Neutrophil (primary cell): ENCODE measurements at regions not wholly inside any gene's neighbourhood (a gene's known extent, or its start where the extent isn't known, plus 50 kb on each side); places are given as distances from the start of the nearest gene placed in this dataset.

Experiments used
- H3K27ac ChIP-seq: fragments of 200-600 bp; sonication (generic); 2 replicates; pipeline ENCODE4 v1.5.1; 2016; ENCODE audit warnings: mild to moderate bottlenecking, moderate library complexity
- H3K27me3 ChIP-seq: fragments of 200-600 bp; sonication (generic); 2 replicates; pipeline ENCODE4 v1.6.0; 2016; ENCODE audit warnings: mild to moderate bottlenecking
- H3K36me3 ChIP-seq: fragments of 200-600 bp; sonication (generic); 2 replicates; pipeline ENCODE4 v1.5.1; 2017
- H3K4me1 ChIP-seq, 2 experiments: fragments of 200-600 bp in 1 of 2; sonication (generic) in 1 of 2; 1 replicate in 1 of 2; 2 replicates in 1 of 2; pipeline versions ENCODE4 v1.5.1 to v1.6.1; 2013 to 2016; ENCODE audit warnings: low read depth in 1 of 2, low read length in 1 of 2, mild to moderate bottlenecking in 1 of 2, moderate library complexity in 1 of 2; ENCODE audit not compliant: control insufficient read depth in 1 of 2, insufficient read depth in 1 of 2
- H3K4me3 ChIP-seq, 2 experiments: fragments of 200-600 bp in 1 of 2; sonication (generic) in 1 of 2; 1 replicate in 1 of 2; 2 replicates in 1 of 2; pipeline ENCODE4 v1.5.1; 2013 to 2016; ENCODE audit warnings: low read depth in 1 of 2, low read length in 1 of 2, mild to moderate bottlenecking in 1 of 2, moderate library complexity in 1 of 2
- H3K9me3 ChIP-seq: fragments of 200-600 bp; sonication (generic); 2 replicates; pipeline ENCODE4 v1.5.1; 2016
- CTCF ChIP-seq: fragments of 200-600 bp; sonication (generic); IDR thresholded peaks from 2 replicates; pipeline ENCODE4 v1.5.1; 2016; ENCODE audit warnings: antibody characterized with exemption

- Histone ChIP-seq H3K36me3 (no peaks in the 10 kb centered on the region), H3K9me3 (no peaks in the 10 kb centered on the region), H3K4me3 (no peak overlapping the region), H3K27me3 (no peaks in the 10 kb centered on the region), H3K4me1 (no peaks in the 10 kb centered on the region), H3K27ac (no peak overlapping the region)
- no peak for TF ChIP-seq CTCF
Observed at GRCh38 chr2:38491436-38491835, 111.3 kb downstream of the HNRNPLL start.

GRCh38 chr2:38489846-38490245, 112.8 kb upstream of the ATL2 start:
- Histone ChIP-seq H3K27me3 (no peaks in the 10 kb centered on the region), H3K27ac (no peak overlapping the region), H3K4me1 (no peaks in the 10 kb centered on the region), H3K36me3 (no peaks in the 10 kb centered on the region), H3K9me3 (no peaks in the 10 kb centered on the region), H3K4me3 (no peak overlapping the region)
- TF ChIP-seq CTCF, result no peak

DNA sequence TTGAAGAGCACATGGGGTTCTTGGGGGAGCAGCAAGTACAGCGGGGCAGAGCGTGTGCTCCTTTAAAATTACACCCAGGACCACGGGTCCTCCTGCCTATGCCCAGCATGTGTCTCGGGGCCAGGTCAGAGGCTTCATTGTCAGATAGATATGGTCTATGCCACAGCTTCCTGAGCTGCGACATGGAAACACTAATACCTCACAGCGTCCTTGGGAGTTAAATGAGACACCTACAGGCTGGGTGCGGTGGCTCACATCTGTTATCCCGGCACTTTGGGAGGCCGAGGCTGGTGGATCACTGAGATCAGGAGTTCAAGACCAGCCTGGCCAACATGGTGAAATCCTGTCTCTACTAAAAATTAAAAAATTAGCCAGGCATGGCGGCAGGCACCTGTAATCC, 110.8 kb upstream of the ATL2 start:
- Histone ChIP-seq H3K4me3 (no peak overlapping the region), H3K27me3 (no peaks in the 10 kb centered on the region), H3K27ac (no peak overlapping the region), H3K4me1 (no peaks in the 10 kb centered on the region), H3K9me3 (no peaks in the 10 kb centered on the region), H3K36me3 (no peaks in the 10 kb centered on the region)
- no peak for TF ChIP-seq CTCF

GRCh38 chr2:38486213-38487026, 109.3 kb upstream of the ATL2 start:
- H3K9me3 ChIP-seq, result no peaks in the 10 kb centered on the region
- no peak overlapping the region for H3K27ac ChIP-seq
- H3K4me3 ChIP-seq, result no peak overlapping the region
- H3K36me3 ChIP-seq, result no peaks in the 10 kb centered on the region
- no peaks in the 10 kb centered on the region for H3K27me3 ChIP-seq
- no peak for TF ChIP-seq CTCF
- no peaks in the 10 kb centered on the region for H3K4me1 ChIP-seq

GRCh38 chr2:38485734-38486133, 108.7 kb upstream of the ATL2 start:
- H3K4me1 ChIP-seq, result no peaks in the 10 kb centered on the region
- no peak overlapping the region for H3K27ac ChIP-seq
- H3K9me3 ChIP-seq, result no peaks in the 10 kb centered on the region
- TF ChIP-seq CTCF, result no peak
- H3K36me3 ChIP-seq, result no peaks in the 10 kb centered on the region
- H3K4me3 ChIP-seq, result no peak overlapping the region
- no peaks in the 10 kb centered on the region for H3K27me3 ChIP-seq
